Osteoblast (primary cell): ENCODE measurements at regions not wholly inside any gene's neighbourhood (a gene's known extent, or its start where the extent isn't known, plus 50 kb on each side); places are given as distances from the start of the nearest gene placed in this dataset.

Source experiments
- DNase-seq: peaks from one replicate; pipeline ENCODE4 v3.0.0; 2011; ENCODE audit warnings: low spot score, mixed read lengths; ENCODE audit not compliant: insufficient read length; ENCODE audit errors: missing footprints
- H2AFZ ChIP-seq: 2 replicates; pipeline ENCODE4 v1.6.0; 2011; ENCODE audit warnings: mild to moderate bottlenecking, low read length
- H3K27ac ChIP-seq: 2 replicates; pipeline ENCODE4 v1.5.1; 2011; ENCODE audit warnings: mild to moderate bottlenecking, low read depth, low read length, moderate library complexity
- H3K27me3 ChIP-seq: 2 replicates; pipeline ENCODE4 v1.6.0; 2012; ENCODE audit warnings: mild to moderate bottlenecking, control low read depth, inconsistent platforms, low read length, moderate library complexity; ENCODE audit not compliant: insufficient read depth
- H3K36me3 ChIP-seq: 2 replicates; pipeline ENCODE4 v1.5.1; 2011; ENCODE audit warnings: mild to moderate bottlenecking, low read length, control low read depth, moderate library complexity; ENCODE audit not compliant: insufficient read depth
- H3K4me1 ChIP-seq: 2 replicates; pipeline ENCODE4 v1.5.1; 2011; ENCODE audit warnings: mild to moderate bottlenecking, low read length, control low read depth, moderate library complexity; ENCODE audit not compliant: insufficient read depth
- H3K4me2 ChIP-seq: 2 replicates; pipeline ENCODE4 v1.6.0; 2011; ENCODE audit warnings: mild to moderate bottlenecking, low read length; ENCODE audit not compliant: insufficient read depth
- H3K4me3 ChIP-seq: fragments of 200-600 bp; sonication (generic); 3 replicates; pipeline ENCODE4 v1.5.1; 2012; ENCODE audit warnings: mild to moderate bottlenecking, low read length, inconsistent platforms; ENCODE audit not compliant: insufficient read depth
- H3K79me2 ChIP-seq: 2 replicates; pipeline ENCODE4 v1.6.0; 2012; ENCODE audit warnings: mild to moderate bottlenecking, low read length, control low read depth, inconsistent platforms; ENCODE audit not compliant: insufficient read depth
- H3K9me3 ChIP-seq: 2 replicates; pipeline ENCODE4 v1.5.1; 2011; ENCODE audit warnings: low read depth, low read length, control low read depth
- H4K20me1 ChIP-seq: 2 replicates; pipeline ENCODE4 v1.6.0; 2012; ENCODE audit warnings: mild to moderate bottlenecking, low read length, control low read depth; ENCODE audit not compliant: insufficient read depth
- TF ChIP-seq, protein P1 (sequence below): IDR thresholded peaks from 2 replicates; pipeline ENCODE4 v1.5.1; 2011; ENCODE audit warnings: mild to moderate bottlenecking, low read depth, low read length, moderate library complexity; ENCODE audit errors: extremely low read depth

- Histone ChIP-seq H3K27me3 (no peaks in the 10 kb centered on the region), H3K4me2 (no peak overlapping the region), H3K9me3 (no peaks in the 10 kb centered on the region), H3K27ac (no peak overlapping the region), H3K36me3 (no peaks in the 10 kb centered on the region), H3K79me2 (no peaks in the 10 kb centered on the region), H3K4me3 (no peak overlapping the region), H2AFZ (no peak overlapping the region), H3K4me1 (no peaks in the 10 kb centered on the region), H4K20me1 (no peaks in the 10 kb centered on the region)
- DNase-seq, result no peak
- TF ChIP-seq, protein P1, sequence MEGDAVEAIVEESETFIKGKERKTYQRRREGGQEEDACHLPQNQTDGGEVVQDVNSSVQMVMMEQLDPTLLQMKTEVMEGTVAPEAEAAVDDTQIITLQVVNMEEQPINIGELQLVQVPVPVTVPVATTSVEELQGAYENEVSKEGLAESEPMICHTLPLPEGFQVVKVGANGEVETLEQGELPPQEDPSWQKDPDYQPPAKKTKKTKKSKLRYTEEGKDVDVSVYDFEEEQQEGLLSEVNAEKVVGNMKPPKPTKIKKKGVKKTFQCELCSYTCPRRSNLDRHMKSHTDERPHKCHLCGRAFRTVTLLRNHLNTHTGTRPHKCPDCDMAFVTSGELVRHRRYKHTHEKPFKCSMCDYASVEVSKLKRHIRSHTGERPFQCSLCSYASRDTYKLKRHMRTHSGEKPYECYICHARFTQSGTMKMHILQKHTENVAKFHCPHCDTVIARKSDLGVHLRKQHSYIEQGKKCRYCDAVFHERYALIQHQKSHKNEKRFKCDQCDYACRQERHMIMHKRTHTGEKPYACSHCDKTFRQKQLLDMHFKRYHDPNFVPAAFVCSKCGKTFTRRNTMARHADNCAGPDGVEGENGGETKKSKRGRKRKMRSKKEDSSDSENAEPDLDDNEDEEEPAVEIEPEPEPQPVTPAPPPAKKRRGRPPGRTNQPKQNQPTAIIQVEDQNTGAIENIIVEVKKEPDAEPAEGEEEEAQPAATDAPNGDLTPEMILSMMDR, result no peak
Measured at GRCh38 chr3:166324401-166324800, 487.2 kb upstream of the BCHE start.

- Histone ChIP-seq H3K9me3 (no peaks in the 10 kb centered on the region), H3K79me2 (no peaks in the 10 kb centered on the region), H3K27me3 (no peaks in the 10 kb centered on the region), H2AFZ (no peak overlapping the region), H3K36me3 (no peaks in the 10 kb centered on the region), H3K4me1 (no peaks in the 10 kb centered on the region), H3K4me3 (no peak overlapping the region), H4K20me1 (no peaks in the 10 kb centered on the region), H3K4me2 (no peak overlapping the region), H3K27ac (no peak overlapping the region)
- TF ChIP-seq, protein P1, result no peak
- DNase-seq, result no peak
Measured at GRCh38 chr3:166322391-166322790, 485.2 kb upstream of the BCHE start.

DNA sequence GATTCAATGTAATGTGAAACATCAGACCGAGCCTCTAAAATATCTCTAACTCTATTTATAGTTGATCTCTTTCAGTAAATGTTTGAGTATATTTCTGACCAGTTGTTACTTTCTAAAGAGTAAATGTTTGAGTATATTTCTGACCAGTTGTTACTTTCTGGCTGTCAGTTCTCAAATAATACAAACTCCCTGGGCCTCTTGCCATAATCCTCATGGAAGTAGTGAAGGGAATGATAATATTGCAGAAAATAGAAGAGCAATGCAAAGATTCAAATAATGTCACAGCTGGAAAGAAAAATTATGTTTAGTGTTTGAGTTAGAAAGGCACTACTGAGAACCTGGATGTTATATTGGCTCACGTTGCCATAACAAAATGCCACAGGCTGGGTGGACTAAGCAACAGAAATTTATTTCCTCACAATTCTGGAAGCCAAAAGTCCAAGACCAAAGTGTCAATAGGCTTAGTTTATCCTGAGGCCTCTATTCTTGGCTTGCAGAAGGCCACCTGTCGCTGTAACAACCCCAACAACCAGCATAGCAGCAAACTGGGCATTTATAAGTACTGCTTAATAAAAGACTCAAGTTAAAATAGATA, 470.6 kb upstream of the BCHE start:
- H2AFZ ChIP-seq, result no peak overlapping the region
- no peaks in the 10 kb centered on the region for H4K20me1 ChIP-seq
- no peak overlapping the region for H3K4me2 ChIP-seq
- no peaks in the 10 kb centered on the region for H3K36me3 ChIP-seq
- no peak overlapping the region for H3K4me3 ChIP-seq
- peaks cover 2% of the 10 kb centered on the region for H3K9me3 ChIP-seq
- no peak overlapping the region for H3K27ac ChIP-seq
- DNase-seq, result no peak
- TF ChIP-seq, protein P1, result no peak
- no peaks in the 10 kb centered on the region for H3K79me2 ChIP-seq
- H3K27me3 ChIP-seq, result no peaks in the 10 kb centered on the region
- H3K4me1 ChIP-seq, result no peaks in the 10 kb centered on the region

DNA sequence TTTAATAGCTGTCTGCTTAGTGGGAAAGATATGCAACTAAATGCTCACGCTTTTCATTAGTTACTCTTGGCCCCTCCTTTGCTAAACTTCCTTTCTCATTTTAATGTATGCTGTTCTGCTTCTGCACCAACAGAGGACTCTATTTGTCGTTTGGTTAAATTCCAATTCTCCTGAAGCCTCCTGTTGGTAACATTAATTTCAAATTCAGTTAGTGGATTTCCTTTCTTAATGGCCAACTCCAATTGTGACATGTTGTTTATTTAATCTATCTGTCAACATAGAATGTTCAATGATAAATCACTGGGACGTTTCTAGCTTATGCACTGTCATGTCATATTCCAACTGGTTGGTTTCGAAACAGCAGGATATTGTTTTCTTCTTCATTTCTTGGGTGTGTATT, 467.4 kb upstream of the BCHE start:
- H3K36me3 ChIP-seq, result no peaks in the 10 kb centered on the region
- no peak for DNase-seq
- no peaks in the 10 kb centered on the region for H3K27me3 ChIP-seq
- H3K27ac ChIP-seq, result no peak overlapping the region
- H3K4me3 ChIP-seq, result no peak overlapping the region
- H3K4me2 ChIP-seq, result no peak overlapping the region
- peaks cover 2% of the 10 kb centered on the region for H3K9me3 ChIP-seq
- H4K20me1 ChIP-seq, result no peaks in the 10 kb centered on the region
- H3K4me1 ChIP-seq, result no peaks in the 10 kb centered on the region
- H2AFZ ChIP-seq, result no peak overlapping the region
- H3K79me2 ChIP-seq, result no peaks in the 10 kb centered on the region
- TF ChIP-seq, protein P1, result no peak
